K562 (cell line): ENCODE measurements at regions not wholly inside any gene's neighbourhood (a gene's known extent, or its start where the extent isn't known, plus 50 kb on each side); places are given as distances from the start of the nearest gene placed in this dataset.

ENCODE experiments used
- ATAC-seq: fragments of 200-7000 bp; cut with Tn5 transposase; 3 replicates; pipeline ENCODE4 v1.9.1; 2020; ENCODE audit warnings: moderate library complexity
- BruUV-seq: library from RNA; stranded (reverse); fragments of 400-500 nt; replicated peaks from 2 replicates; lab custom pipeline; 2021; lab: Mats Ljungman, UMichigan
- CTCF ChIA-PET: fragments of 300-600 bp; formaldehyde crosslinking; extraction: SDS; loops from one replicate; lab custom pipeline; 2021; ENCODE audit warnings: low intra/inter-chr PET ratio; lab: Yijun Ruan, JAX
- POLR2A ChIA-PET: fragments of 300-600, 350-650 bp; sonication (Branson Sonifier 250); formaldehyde crosslinking; extraction: SDS; loops from one replicate; lab custom pipeline; 2021; ENCODE audit warnings: antibody characterized with exemption, inconsistent platforms; lab: Yijun Ruan, JAX
- DNase-seq, 4 experiments: peaks; one replicate each; pipeline versions ENCODE4 v3.0.0 to v3.0.0-alpha.2; 2011 to 2018; ENCODE audit warnings: low spot score in 3 of 4, mixed read lengths in 3 of 4; ENCODE audit errors: extremely low read depth in 1 of 4
- FAIRE-seq: peaks from 2 replicates; lab custom pipeline; 2011; peaks lifted over from hg19 to GRCh38; lab: Jason Lieb, UNC
- H2AFZ ChIP-seq: 2 replicates; pipeline ENCODE4 v1.6.0; 2011; ENCODE audit warnings: low read depth, low read length, control low read depth, inconsistent platforms
- H3K27ac ChIP-seq: fragments of 200-600 bp; 3 replicates; pipeline ENCODE4 v1.8.0; 2011; ENCODE audit warnings: low read depth, mild to moderate bottlenecking, control low read depth, inconsistent platforms, low read length, moderate library complexity, mixed read lengths; ENCODE audit errors: extremely low read depth
- H3K27me3 ChIP-seq, 2 experiments: fragments of 300-600 bp in 1 of 2; 2 replicates in 1 of 2; 3 replicates in 1 of 2; pipeline versions ENCODE4 v1.6.0 to v1.8.0; 2011; ENCODE audit warnings: inconsistent platforms in 2 of 2, low read length in 2 of 2, mild to moderate bottlenecking in 1 of 2, mixed read lengths in 1 of 2, moderate library complexity in 1 of 2; ENCODE audit not compliant: control insufficient read depth in 2 of 2, insufficient read depth in 2 of 2
- H3K36me3 ChIP-seq: fragments of 300-600 bp; 3 replicates; pipeline ENCODE4 v1.8.0; 2011; ENCODE audit warnings: mild to moderate bottlenecking, low read length, inconsistent platforms; ENCODE audit not compliant: control insufficient read depth, insufficient read depth
- H3K4me1 ChIP-seq, 2 experiments: fragments of 200-600 bp in 1 of 2; replicated peaks in 1 of 2; 2 replicates in 1 of 2; 3 replicates in 1 of 2; pipeline versions ENCODE4 v1.5.1 to v1.8.0; 2011; ENCODE audit warnings: inconsistent platforms in 2 of 2, low read length in 2 of 2, mild to moderate bottlenecking in 1 of 2, mixed read lengths in 1 of 2, moderate library complexity in 1 of 2; ENCODE audit not compliant: control insufficient read depth in 2 of 2, insufficient read depth in 2 of 2
- H3K4me2 ChIP-seq: 2 replicates; pipeline ENCODE4 v1.6.1; 2011; ENCODE audit warnings: low read length, control low read depth, inconsistent platforms, mixed read lengths; ENCODE audit not compliant: insufficient read depth
- H3K4me3 ChIP-seq: fragments of 200-600 bp; sonication (generic), shearing (Covaris generic); 2 replicates; pipeline ENCODE4 v1.5.1; 2016; ENCODE audit warnings: control low read depth, inconsistent platforms
- H3K79me2 ChIP-seq: fragments of 200-600 bp; 3 replicates; pipeline ENCODE4 v1.8.0; 2011; ENCODE audit warnings: low read length, inconsistent platforms; ENCODE audit not compliant: control insufficient read depth, insufficient read depth
- H3K9ac ChIP-seq, 2 experiments: 2 replicates each; pipeline versions ENCODE4 v1.6.0 to v1.6.1; 2011; ENCODE audit warnings: low read depth in 2 of 2, low read length in 2 of 2, control low read depth in 1 of 2, inconsistent platforms in 1 of 2, mild to moderate bottlenecking in 1 of 2, mixed read lengths in 1 of 2; ENCODE audit not compliant: insufficient read depth in 1 of 2
- H3K9me1 ChIP-seq: one replicate; pipeline ENCODE4 v1.6.0; 2011; ENCODE audit warnings: inconsistent platforms, mild to moderate bottlenecking, low read length, moderate library complexity; ENCODE audit not compliant: control insufficient read depth, insufficient read depth
- H3K9me3 ChIP-seq: replicated peaks from 2 replicates; pipeline ENCODE4 v1.5.1; 2011; ENCODE audit warnings: low read depth, low read length, inconsistent platforms; ENCODE audit not compliant: control insufficient read depth, insufficient read depth
- H4K20me1 ChIP-seq: replicated peaks from 2 replicates; pipeline ENCODE4 v1.6.1; 2011; ENCODE audit warnings: low read length, inconsistent platforms, mixed read lengths; ENCODE audit not compliant: control insufficient read depth, insufficient read depth
- ARID2 ChIP-seq: fragments of 450-650 bp; IDR thresholded peaks from 2 replicates; pipeline ENCODE4 v1.6.1; 2017; ENCODE audit warnings: antibody characterized with exemption, mild to moderate bottlenecking
- ATF1 ChIP-seq, 2 experiments: fragments of 450-650 bp in 1 of 2; IDR thresholded peaks; 2 replicates each; pipeline ENCODE4 v1.6.1; 2016; ENCODE audit warnings: missing compliant biosample characterization in 1 of 2, missing genetic modification characterization in 1 of 2
- GABPB2 ChIP-seq: fragments of 250-450 bp; sonication (Bioruptor Pico); conservative IDR thresholded peaks from 2 replicates; pipeline ENCODE4 v1.5.1; 2021; ENCODE audit warnings: mild to moderate bottlenecking
- GTF2F1 ChIP-seq: IDR thresholded peaks from 2 replicates; pipeline ENCODE4 v1.6.1; 2011; ENCODE audit warnings: low read depth, low read length, improper control_type of control experiment
- ILK ChIP-seq: fragments of 450-650 bp; IDR thresholded peaks from 2 replicates; pipeline ENCODE4 v1.6.1; 2016; ENCODE audit warnings: missing genetic modification characterization, low read depth, mild to moderate bottlenecking, missing compliant biosample characterization, moderate library complexity, borderline replicate concordance
- MEIS2 ChIP-seq: fragments of 450-650 bp; IDR thresholded peaks from 2 replicates; pipeline ENCODE4 v1.6.1; 2014; ENCODE audit warnings: mild to moderate bottlenecking; ENCODE audit not compliant: partially characterized antibody
- NBN ChIP-seq: fragments of 450-650 bp; IDR thresholded peaks from 2 replicates; pipeline ENCODE4 v1.6.1; 2016; ENCODE audit warnings: low read depth, mild to moderate bottlenecking
- NFATC3 ChIP-seq: fragments of 450-650 bp; IDR thresholded peaks from 2 replicates; pipeline ENCODE4 v1.6.1; 2017; ENCODE audit warnings: mild to moderate bottlenecking
- NFE2L1 ChIP-seq: fragments of 450-650 bp; IDR thresholded peaks from 2 replicates; pipeline ENCODE4 v1.6.1; 2016; ENCODE audit warnings: missing genetic modification characterization, low read depth, mild to moderate bottlenecking, missing compliant biosample characterization, moderate library complexity, borderline replicate concordance
- PTRF ChIP-seq: fragments of 450-650 bp; IDR thresholded peaks from 2 replicates; pipeline ENCODE4 v1.6.1; 2016; ENCODE audit warnings: mild to moderate bottlenecking, missing genetic modification characterization, missing compliant biosample characterization
- WHSC1 ChIP-seq: IDR thresholded peaks from one replicate; pipeline ENCODE4 v1.6.1; 2012; ENCODE audit warnings: low read length, control low read depth, inconsistent platforms
- ZNF253 ChIP-seq: fragments of 250-450 bp; sonication (Bioruptor Pico); conservative IDR thresholded peaks from 2 replicates; pipeline ENCODE4 v1.6.1; 2021; ENCODE audit warnings: mild to moderate bottlenecking
- WGBS: fragments of 100-300 bp; shearing (Covaris generic); methylation state at CpG from one replicate; pipeline ENCODE4 v1.1.6; 2016; ENCODE audit warnings: low coverage, mixed read lengths; ENCODE audit not compliant: insufficient coverage; ENCODE audit errors: missing lambda C conversion rate; 5-methylcytosine and 5-hydroxymethylcytosine counted together
- in situ Hi-C: fragments of 300-500 bp; cut with MboI; formaldehyde crosslinking; loops from 4 replicates; pipeline ENCODE4 v1.15.0; 2018; ENCODE audit warnings: inconsistent platforms, mixed read lengths
- intact Hi-C: fragments of 100-400 bp; cut with micrococcal nuclease; formaldehyde crosslinking; loops from 2 replicates; pipeline ENCODE4 v1.14.2; 2022
- TF ChIP-seq, protein P1 (sequence below), 2 experiments: fragments of 450-650 bp in 1 of 2; sonication (generic) in 1 of 2; formaldehyde crosslinking; conservative IDR thresholded peaks; 2 replicates each; pipeline versions ENCODE4 v1.4.0 to v1.8.1; 2020 to 2022; ENCODE audit warnings: mild to moderate bottlenecking in 1 of 2, missing genetic modification reagents in 1 of 2

GRCh38 chr12:66043035-66043434 lies 87.5 kb downstream of the LLPH start:
- no peak overlapping the region for H2AFZ ChIP-seq
- no peaks in the 10 kb centered on the region for H4K20me1 ChIP-seq
- intact Hi-C loops, result no loop called here
- H3K9me1 ChIP-seq, result no peaks in the 10 kb centered on the region
- POLR2A ChIA-PET, result no interaction called here
- H3K4me2 ChIP-seq, result no peak overlapping the region
- TF ChIP-seq NFATC3 (no peak), ILK (no peak), ARID2 (no peak)
- BruUV-seq, result no TSS peak
- no peak overlapping the region for H3K9ac ChIP-seq
- ATAC-seq (no peak), FAIRE-seq (no peak), DNase-seq (no peak)
- no peaks in the 10 kb centered on the region for H3K36me3 ChIP-seq
- H3K4me3 ChIP-seq, result no peak overlapping the region
- H3K27ac ChIP-seq, result no peak overlapping the region
- WGBS, result 0% methylated on average over 3 of the region's 3 CpGs
- H3K79me2 ChIP-seq, result no peaks in the 10 kb centered on the region
- H3K9me3 ChIP-seq, result no peaks in the 10 kb centered on the region
- no peaks in the 10 kb centered on the region for H3K4me1 ChIP-seq
- in situ Hi-C loops, result no loop called here
- H3K27me3 ChIP-seq, result peaks cover 0 to 5% of the 10 kb centered on the region in 2 experiments; a peak in 3 of 5 replicates
- CTCF ChIA-PET, result no interaction called here

- no peaks in the 10 kb centered on the region for H3K4me1 ChIP-seq
- no peak overlapping the region for H3K27ac ChIP-seq
- TF ChIP-seq ZNF253 (no peak), WHSC1 (no peak), PTRF (no peak), MEIS2 (no peak), ATF1 (CRISPR knock-in tag; IDR thresholded peaks at IDR 0.05) (no peak), ATF1 (tag; IDR thresholded peaks at IDR 0.05) (no peak), GABPB2 (CRISPR knock-in tag) (no peak), NBN (no peak), NFE2L1 (tag) (no peak), GTF2F1 (no peak)
- TF ChIP-seq, protein P1, sequence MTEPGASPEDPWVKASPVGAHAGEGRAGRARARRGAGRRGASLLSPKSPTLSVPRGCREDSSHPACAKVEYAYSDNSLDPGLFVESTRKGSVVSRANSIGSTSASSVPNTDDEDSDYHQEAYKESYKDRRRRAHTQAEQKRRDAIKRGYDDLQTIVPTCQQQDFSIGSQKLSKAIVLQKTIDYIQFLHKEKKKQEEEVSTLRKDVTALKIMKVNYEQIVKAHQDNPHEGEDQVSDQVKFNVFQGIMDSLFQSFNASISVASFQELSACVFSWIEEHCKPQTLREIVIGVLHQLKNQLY (CRISPR knock-in tag; conservative IDR thresholded peaks at IDR 0.05), result no peak
- intact Hi-C loops, result no loop called here
- CTCF ChIA-PET, result no interaction called here
- H3K4me3 ChIP-seq, result no peak overlapping the region
- WGBS, result under 1% methylated on average over 10 of the region's 10 CpGs
- no peak overlapping the region for H3K9ac ChIP-seq
- ATAC-seq (no peak), DNase-seq (no peak), FAIRE-seq (no peak)
- no peaks in the 10 kb centered on the region for H3K9me1 ChIP-seq
- no peaks in the 10 kb centered on the region for H3K9me3 ChIP-seq
- POLR2A ChIA-PET, result no interaction called here
- H2AFZ ChIP-seq, result no peak overlapping the region
- H3K4me2 ChIP-seq, result no peak overlapping the region
- peaks cover 0 to 5% of the 10 kb centered on the region in 2 experiments; a peak in 3 of 5 replicates for H3K27me3 ChIP-seq
- no peaks in the 10 kb centered on the region for H4K20me1 ChIP-seq
- no peaks in the 10 kb centered on the region for H3K36me3 ChIP-seq
- in situ Hi-C loops, result no loop called here
- BruUV-seq, result no TSS peak
- H3K79me2 ChIP-seq, result no peaks in the 10 kb centered on the region
These were observed 88.7 kb downstream of the LLPH start for GRCh38 chr12:66041651-66042363.
